ENCODE measurements at regions not wholly inside any gene's neighbourhood (a gene's known extent, or its start where the extent isn't known, plus 50 kb on each side); places are given as distances from the start of the nearest gene placed in this dataset.

DNA sequence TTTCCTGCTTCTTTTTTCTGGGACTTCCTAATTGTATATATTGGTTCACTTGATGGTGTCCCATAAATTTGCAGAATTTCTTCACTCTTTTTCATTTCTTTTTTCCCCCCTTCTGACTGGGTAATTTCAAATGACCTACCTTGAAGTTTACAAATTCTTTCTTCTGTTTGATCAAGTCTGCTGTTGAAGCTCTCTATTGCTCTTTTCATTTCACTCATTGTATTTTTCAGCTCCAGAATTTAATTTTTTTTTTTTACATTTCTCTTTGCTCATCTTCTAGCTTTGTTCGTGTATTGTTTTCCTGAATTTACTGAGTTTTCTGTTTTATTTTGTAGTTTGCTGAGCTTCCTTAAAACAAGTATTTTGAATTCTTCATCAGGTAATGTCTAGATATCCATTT lies 61.7 kb upstream of the SRD5A3 start:
- TF ChIP-seq, protein P1, sequence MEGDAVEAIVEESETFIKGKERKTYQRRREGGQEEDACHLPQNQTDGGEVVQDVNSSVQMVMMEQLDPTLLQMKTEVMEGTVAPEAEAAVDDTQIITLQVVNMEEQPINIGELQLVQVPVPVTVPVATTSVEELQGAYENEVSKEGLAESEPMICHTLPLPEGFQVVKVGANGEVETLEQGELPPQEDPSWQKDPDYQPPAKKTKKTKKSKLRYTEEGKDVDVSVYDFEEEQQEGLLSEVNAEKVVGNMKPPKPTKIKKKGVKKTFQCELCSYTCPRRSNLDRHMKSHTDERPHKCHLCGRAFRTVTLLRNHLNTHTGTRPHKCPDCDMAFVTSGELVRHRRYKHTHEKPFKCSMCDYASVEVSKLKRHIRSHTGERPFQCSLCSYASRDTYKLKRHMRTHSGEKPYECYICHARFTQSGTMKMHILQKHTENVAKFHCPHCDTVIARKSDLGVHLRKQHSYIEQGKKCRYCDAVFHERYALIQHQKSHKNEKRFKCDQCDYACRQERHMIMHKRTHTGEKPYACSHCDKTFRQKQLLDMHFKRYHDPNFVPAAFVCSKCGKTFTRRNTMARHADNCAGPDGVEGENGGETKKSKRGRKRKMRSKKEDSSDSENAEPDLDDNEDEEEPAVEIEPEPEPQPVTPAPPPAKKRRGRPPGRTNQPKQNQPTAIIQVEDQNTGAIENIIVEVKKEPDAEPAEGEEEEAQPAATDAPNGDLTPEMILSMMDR (IDR thresholded peaks at IDR 0.05; ENCODE audit: low read depth, low read length): no peak
- no peak for DNase-seq (ENCODE audit: extremely low read depth, low read depth)

DNA sequence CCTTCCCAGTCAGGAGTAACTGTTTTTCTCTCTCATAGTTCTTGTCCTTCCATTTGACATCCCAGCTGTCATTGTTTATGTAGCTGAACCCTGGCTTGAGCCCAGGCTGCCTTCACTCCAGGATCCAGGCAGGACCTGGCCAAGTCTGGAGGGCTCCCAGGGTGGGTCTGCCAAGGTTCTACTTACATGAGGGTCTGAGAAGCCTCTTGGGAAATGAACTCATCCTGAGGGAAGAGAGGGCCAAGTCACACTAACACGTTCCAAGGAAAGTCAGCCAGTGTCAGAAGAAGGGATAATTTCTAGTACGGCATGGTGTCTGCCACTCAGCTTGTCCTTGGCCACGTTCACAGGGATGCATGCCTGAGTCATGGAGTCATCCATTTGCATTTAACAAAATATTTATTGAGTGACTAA lies 54.8 kb upstream of the SRD5A3 start:
- no peak for DNase-seq (ENCODE audit: extremely low read depth, low read depth)
- TF ChIP-seq, protein P1 (IDR thresholded peaks at IDR 0.05; ENCODE audit: low read depth, low read length): no peak

DNA sequence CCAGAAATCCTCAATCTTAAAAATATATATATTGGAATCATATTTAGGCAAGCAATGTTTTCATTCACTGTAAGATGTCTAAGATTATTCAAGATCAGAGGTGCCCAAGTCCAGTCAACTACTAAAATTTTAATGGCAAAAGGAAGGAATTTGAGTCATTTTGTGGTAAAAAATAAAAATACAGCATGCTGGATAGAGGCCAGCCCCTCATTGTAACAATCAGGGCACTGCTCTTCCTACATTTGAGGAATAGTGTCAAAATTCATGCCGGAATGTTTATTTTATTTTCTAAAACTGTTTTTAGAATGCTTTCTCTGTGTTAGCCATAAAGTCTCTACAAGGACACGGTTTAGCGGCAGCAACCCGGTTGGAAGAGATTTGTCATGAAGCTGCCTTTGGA lies 49.9 kb upstream of the SRD5A3 start:
- DNase-seq (ENCODE audit: extremely low read depth, low read depth): no peak
- TF ChIP-seq, protein P1 (IDR thresholded peaks at IDR 0.05; ENCODE audit: low read depth, low read length): no peak
